Gastroesophageal sphincter (tissue), 4 donors: ENCODE measurements at regions not wholly inside any gene's neighbourhood (a gene's known extent, or its start where the extent isn't known, plus 50 kb on each side); places are given as distances from the start of the nearest gene placed in this dataset.

ENCODE experiments used
- ATAC-seq: fragments of 150-250 bp; one replicate; pipeline ENCODE4 v1.9.1; 2016; ENCODE audit warnings: mild to moderate bottlenecking, moderate library complexity
- H3K27ac ChIP-seq, 4 donors: fragments of 200-600 bp; sonication (generic) in 3 of 4; 1 replicate in 3 of 4; 2 replicates in 1 of 4; pipeline ENCODE4 v1.5.1; 2016 to 2019
- H3K27me3 ChIP-seq: fragments of 200-600 bp; sonication (generic); one replicate; pipeline ENCODE4 v1.5.1; 2019
- H3K36me3 ChIP-seq, 2 donors: fragments of 200-600 bp; sonication (generic); one replicate each; pipeline ENCODE4 v1.5.1; 2019; ENCODE audit warnings: control low read depth in 1 of 2
- H3K4me1 ChIP-seq, 3 donors: fragments of 200-600 bp; sonication (generic); 1 replicate in 2 of 3; 2 replicates in 1 of 3; pipeline ENCODE4 v1.5.1; 2016 to 2019; ENCODE audit warnings: control low read depth in 2 of 3
- H3K4me3 ChIP-seq, 2 donors: fragments of 200-600 bp; sonication (generic); one replicate each; pipeline ENCODE4 v1.5.1; 2019; ENCODE audit warnings: mild to moderate bottlenecking in 1 of 2, moderate library complexity in 1 of 2
- H3K9me3 ChIP-seq, 3 donors: fragments of 200-600 bp; sonication (generic); one replicate each; pipeline ENCODE4 v1.5.1; 2017 to 2019; ENCODE audit warnings: control low read depth in 2 of 3
- CTCF ChIP-seq, 4 experiments: fragments of 200-600 bp in 2 of 4; fragments of 450-650 bp in 2 of 4; sonication (generic) in 1 of 4; IDR thresholded peaks; one replicate each; pipeline ENCODE4 v1.5.1; 2017 to 2019; ENCODE audit warnings: antibody characterized with exemption in 4 of 4, mild to moderate bottlenecking in 2 of 4, moderate library complexity in 2 of 4
- EP300 ChIP-seq: sonication (generic); formaldehyde crosslinking; IDR thresholded peaks from one replicate; pipeline ENCODE4 v1.6.1; 2017; ENCODE audit warnings: antibody characterized with exemption, mild to moderate bottlenecking
- POLR2A ChIP-seq, 2 donors: fragments of 450-650 bp; IDR thresholded peaks; one replicate each; pipeline ENCODE4 v1.6.1; 2017; ENCODE audit warnings: antibody characterized with exemption in 2 of 2, mild to moderate bottlenecking in 2 of 2, moderate library complexity in 1 of 2
- POLR2AphosphoS5 ChIP-seq: sonication (generic); formaldehyde crosslinking; IDR thresholded peaks from one replicate; pipeline ENCODE4 v1.6.1; 2017; ENCODE audit warnings: antibody characterized with exemption
- WGBS, 2 donors: methylation state at CpG; one replicate each; pipeline ENCODE4 v1.1.5; 2018; ENCODE audit warnings: low coverage in 1 of 2; 5-methylcytosine and 5-hydroxymethylcytosine counted together

GRCh38 chrX:69033936-69034335 lies 131.3 kb downstream of the PJA1 start:
- no peaks in the 10 kb centered on the region for H3K27me3 ChIP-seq
- H3K36me3 ChIP-seq = no peaks in the 10 kb centered on the region
- H3K4me3 ChIP-seq = no peak overlapping the region
- no peaks in the 10 kb centered on the region for H3K4me1 ChIP-seq
- H3K9me3 ChIP-seq = no peaks in the 10 kb centered on the region
- TF ChIP-seq EP300 (no peak), POLR2A (IDR thresholded peaks at IDR 0.05) (no peak), CTCF (IDR thresholded peaks at IDR 0.05) (no peak), POLR2AphosphoS5 (no peak)
- ATAC-seq = no peak
- no peak overlapping the region for H3K27ac ChIP-seq
- no CpG with 5 or more reads among the region's 6 CpGs for WGBS, 2 donors

GRCh38 chrX:69032601-69033000 lies 132.7 kb downstream of the PJA1 start:
- H3K27ac ChIP-seq = no peak overlapping the region
- H3K36me3 ChIP-seq = no peaks in the 10 kb centered on the region
- no peaks in the 10 kb centered on the region for H3K9me3 ChIP-seq
- no peak for ATAC-seq
- no peaks in the 10 kb centered on the region for H3K27me3 ChIP-seq
- H3K4me1 ChIP-seq = peaks cover 0 to 4% (median 0%) of the 10 kb centered on the region in 3 donors
- WGBS, 2 donors = no CpG with 5 or more reads among the region's 1 CpG
- H3K4me3 ChIP-seq = no peak overlapping the region
- no peak for TF ChIP-seq EP300
- TF ChIP-seq CTCF (IDR thresholded peaks at IDR 0.05) = no peak
- TF ChIP-seq POLR2A (IDR thresholded peaks at IDR 0.05) = no peak
- TF ChIP-seq POLR2AphosphoS5 = no peak

GRCh38 chrX:69031971-69032391 lies 133.3 kb downstream of the PJA1 start:
- H3K9me3 ChIP-seq = no peaks in the 10 kb centered on the region
- no peaks in the 10 kb centered on the region for H3K36me3 ChIP-seq
- H3K4me1 ChIP-seq = peaks cover 0 to 10% (median 0%) of the 10 kb centered on the region in 3 donors
- TF ChIP-seq EP300 (no peak), POLR2AphosphoS5 (no peak), CTCF (IDR thresholded peaks at IDR 0.05) (no peak), POLR2A (IDR thresholded peaks at IDR 0.05) (no peak)
- H3K4me3 ChIP-seq = no peak overlapping the region
- H3K27me3 ChIP-seq = no peaks in the 10 kb centered on the region
- H3K27ac ChIP-seq = no peak overlapping the region
- 38 to 67% methylated on average over 1 to 2 of the region's 2 CpGs for WGBS, 2 donors
- no peak for ATAC-seq

GRCh38 chrX:69031181-69031580 lies 134.1 kb downstream of the PJA1 start:
- H3K4me1 ChIP-seq = peaks cover 0 to 12% (median 0%) of the 10 kb centered on the region in 3 donors
- H3K9me3 ChIP-seq = no peaks in the 10 kb centered on the region
- H3K4me3 ChIP-seq = no peak overlapping the region
- H3K36me3 ChIP-seq = no peaks in the 10 kb centered on the region
- 80% methylated on average over 1 of the region's 3 CpGs; no CpG with 5 or more reads in 1 of the 2 donors for WGBS, 2 donors
- H3K27ac ChIP-seq = no peak overlapping the region
- no peaks in the 10 kb centered on the region for H3K27me3 ChIP-seq
- TF ChIP-seq CTCF (IDR thresholded peaks at IDR 0.05) (peak in 1 of 4 experiments; percentile 14), POLR2AphosphoS5 (no peak)
- no peak for ATAC-seq

GRCh38 chrX:69029771-69030170 lies 135.5 kb downstream of the PJA1 start:
- TF ChIP-seq EP300 = no peak
- TF ChIP-seq POLR2A (IDR thresholded peaks at IDR 0.05) = no peak
- TF ChIP-seq POLR2AphosphoS5 = no peak
- no peak for TF ChIP-seq CTCF (IDR thresholded peaks at IDR 0.05)
- H3K4me1 ChIP-seq = peaks cover 0 to 22% (median 0%) of the 10 kb centered on the region in 3 donors
- H3K27me3 ChIP-seq = no peaks in the 10 kb centered on the region
- no peak for ATAC-seq
- no peak overlapping the region for H3K4me3 ChIP-seq
- H3K27ac ChIP-seq = no peak overlapping the region
- no peaks in the 10 kb centered on the region for H3K36me3 ChIP-seq
- WGBS, 2 donors = 93% methylated on average over 4 of the region's 7 CpGs; no CpG with 5 or more reads in 1 of the 2 donors
- H3K9me3 ChIP-seq = no peaks in the 10 kb centered on the region
